GM12878 (cell line): ENCODE measurements at regions not wholly inside any gene's neighbourhood (a gene's known extent, or its start where the extent isn't known, plus 50 kb on each side); places are given as distances from the start of the nearest gene placed in this dataset.

Source experiments
- ATAC-seq: fragments of 200-7000 bp; cut with Tn5 transposase; 3 replicates; pipeline ENCODE4 v1.9.1; 2020; ENCODE audit warnings: mild to moderate bottlenecking, moderate library complexity
- BruUV-seq: library from RNA; stranded (reverse); fragments of 400-500 nt; replicated peaks from 2 replicates; lab custom pipeline; 2021; lab: Mats Ljungman, UMichigan
- CTCF ChIA-PET: fragments of 300-600 bp; sonication (Branson Sonifier 250); formaldehyde crosslinking; extraction: SDS; loops from one replicate; lab custom pipeline; 2021; ENCODE audit warnings: inconsistent platforms; lab: Yijun Ruan, JAX
- POLR2A ChIA-PET: fragments of 350-600 bp; formaldehyde crosslinking; extraction: SDS; loops from one replicate; lab custom pipeline; 2021; ENCODE audit warnings: inconsistent platforms; lab: Charles Lee
- RAD21 ChIA-PET: fragments of 300-600 bp; sonication (Branson Sonifier 250); formaldehyde crosslinking; loops from one replicate; lab custom pipeline; 2023; ENCODE audit warnings: antibody characterized with exemption; ENCODE audit not compliant: unreplicated experiment; lab: Charles Lee
- SMC1A ChIA-PET: fragments of 300-600 bp; sonication (Branson Sonifier 250); formaldehyde crosslinking; loops from one replicate; lab custom pipeline; 2023; ENCODE audit not compliant: unreplicated experiment, uncharacterized antibody; lab: Charles Lee
- DNase-seq: peaks from one replicate; pipeline ENCODE4 v3.0.0-alpha.2; 2011; ENCODE audit warnings: low read depth, low spot score
- FAIRE-seq: peaks from 3 replicates; lab custom pipeline; 2011; peaks lifted over from hg19 to GRCh38; lab: Jason Lieb, UNC
- H2AFZ ChIP-seq: 2 replicates; pipeline ENCODE4 v1.6.0; 2011; ENCODE audit warnings: low read depth, low read length, control low read depth; ENCODE audit not compliant: control insufficient read depth
- H3K27ac ChIP-seq: 2 replicates; pipeline ENCODE4 v1.5.1; 2011; ENCODE audit warnings: control low read depth; ENCODE audit not compliant: control insufficient read depth, insufficient read depth
- H3K27me3 ChIP-seq, 2 experiments: replicated peaks in 1 of 2; 2 replicates each; pipeline versions ENCODE4 v1.6.0 to v1.6.1; 2011; ENCODE audit warnings: low read length in 1 of 2; ENCODE audit not compliant: control insufficient read depth in 2 of 2, insufficient read depth in 2 of 2
- H3K36me3 ChIP-seq, 2 experiments: 2 replicates each; pipeline ENCODE4 v1.5.1; 2011; ENCODE audit warnings: low read length in 1 of 2; ENCODE audit not compliant: control insufficient read depth in 2 of 2, insufficient read depth in 2 of 2
- H3K4me1 ChIP-seq: 2 replicates; pipeline ENCODE4 v1.6.1; 2011; ENCODE audit warnings: mild to moderate bottlenecking, low read length, moderate library complexity, mixed read lengths; ENCODE audit not compliant: control insufficient read depth, insufficient read depth
- H3K4me2 ChIP-seq: 2 replicates; pipeline ENCODE4 v1.6.0; 2011; ENCODE audit warnings: control low read depth; ENCODE audit not compliant: control insufficient read depth, insufficient read depth
- H3K4me3 ChIP-seq: fragments of 200-600 bp; sonication (generic); 2 replicates; pipeline ENCODE4 v1.5.1; 2016
- H3K79me2 ChIP-seq: 2 replicates; pipeline ENCODE4 v1.6.0; 2011; ENCODE audit warnings: low read length; ENCODE audit not compliant: control insufficient read depth, insufficient read depth
- H3K9ac ChIP-seq: 2 replicates; pipeline ENCODE4 v1.8.0; 2011; ENCODE audit warnings: low read length, control low read depth, mixed read lengths; ENCODE audit not compliant: control insufficient read depth, insufficient read depth
- H3K9me3 ChIP-seq: replicated peaks from 3 replicates; pipeline ENCODE4 v1.5.1; 2011; ENCODE audit warnings: mild to moderate bottlenecking, low read length; ENCODE audit not compliant: control insufficient read depth, insufficient read depth
- H4K20me1 ChIP-seq: 2 replicates; pipeline ENCODE4 v1.6.0; 2011; ENCODE audit not compliant: control insufficient read depth, insufficient read depth
- HSF1 ChIP-seq: fragments of 150-350 bp; IDR thresholded peaks from 2 replicates; pipeline ENCODE4 v1.6.1; 2014; ENCODE audit warnings: mild to moderate bottlenecking, low read depth, low read length
- IRF3 ChIP-seq: fragments of 450-650 bp; IDR thresholded peaks from 2 replicates; pipeline ENCODE4 v1.6.1; 2014; ENCODE audit warnings: mild to moderate bottlenecking
- SIX5 ChIP-seq: IDR thresholded peaks from 2 replicates; pipeline ENCODE4 v1.6.1; 2011; ENCODE audit warnings: mild to moderate bottlenecking, low read depth, low read length, moderate library complexity; ENCODE audit not compliant: severe bottlenecking
- SREBF2 ChIP-seq: IDR thresholded peaks from 2 replicates; pipeline ENCODE4 v1.6.1; 2012; ENCODE audit warnings: mild to moderate bottlenecking, low read length
- WGBS: methylation state at CpG from one replicate; pipeline ENCODE4 v1.1.6; 2016; ENCODE audit warnings: low lambda C conversion rate; ENCODE audit not compliant: insufficient replicate concordance, insufficient coverage; ENCODE audit errors: missing lambda C conversion rate; 5-methylcytosine and 5-hydroxymethylcytosine counted together
- in situ Hi-C: fragments of 300-500 bp; cut with MboI; formaldehyde crosslinking; loops from 9 replicates; pipeline ENCODE4 v1.14.3; 2018; ENCODE audit warnings: mixed read lengths
- intact Hi-C: fragments of 100-400 bp; cut with micrococcal nuclease; formaldehyde crosslinking; loops from one replicate; pipeline ENCODE4 v1.14.2; 2022; ENCODE audit not compliant: unreplicated experiment

- TF ChIP-seq HSF1 (no peak), SREBF2 (no peak)
These were observed 130.1 kb upstream of the SOX2 start (continued) for GRCh38 chr3:181581656-181582055.

GRCh38 chr3:181578743-181579142, 133.0 kb upstream of the SOX2 start:
- 0% methylated on average over 2 of the region's 2 CpGs for WGBS
- ATAC-seq, result no peak
- no TSS peak for BruUV-seq
- Histone ChIP-seq H3K4me2 (no peak overlapping the region), H3K9ac (no peak overlapping the region), H3K27me3 (no peaks in the 10 kb centered on the region), H2AFZ (no peak overlapping the region), H3K9me3 (no peaks in the 10 kb centered on the region), H3K36me3 (no peaks in the 10 kb centered on the region), H4K20me1 (no peaks in the 10 kb centered on the region), H3K4me3 (no peak overlapping the region), H3K4me1 (no peaks in the 10 kb centered on the region), H3K27ac (no peak overlapping the region), H3K79me2 (no peaks in the 10 kb centered on the region)
- POLR2A ChIA-PET, result no interaction called here
- SMC1A ChIA-PET, result interaction anchor here (0.8 to 1.0 kb wide), 2 partner anchors 84 to 166 kb away, joined by 3 read pairs; no protein-coding TSS in a partner anchor
- FAIRE-seq, result no peak
- RAD21 ChIA-PET, result no interaction called here
- in situ Hi-C loops (no loop called here), intact Hi-C loops (no loop called here)
- TF ChIP-seq SIX5, result no peak
- TF ChIP-seq IRF3, result no peak
- CTCF ChIA-PET, result no interaction called here
- DNase-seq, result no peak
